ENCODE measurements at regions not wholly inside any gene's neighbourhood (a gene's known extent, or its start where the extent isn't known, plus 50 kb on each side); places are given as distances from the start of the nearest gene placed in this dataset.

DNA sequence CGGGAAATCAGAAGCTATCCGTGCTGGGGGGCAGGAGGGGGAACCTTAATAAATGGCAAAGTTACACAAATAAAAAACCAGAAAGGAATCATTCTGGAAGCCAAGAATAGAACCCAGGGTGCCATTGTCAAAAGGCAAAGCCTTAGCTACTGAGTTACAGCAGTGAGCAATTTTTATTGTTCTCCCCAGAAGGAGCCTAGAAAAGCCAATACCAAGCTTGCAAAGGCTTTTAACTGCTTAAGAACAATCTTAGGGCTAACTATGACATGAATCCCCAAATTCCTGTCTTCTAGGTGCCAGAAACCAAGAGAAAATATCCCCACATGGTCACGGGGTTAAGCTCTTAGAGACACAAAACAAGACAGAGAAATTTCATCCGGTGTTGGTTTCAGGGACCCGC lies 482.7 kb downstream of the CCSER2 start:
- no peak for DNase-seq (ENCODE audit: insufficient read length, low spot score)
- FAIRE-seq = no peak
- TF ChIP-seq, protein P1, sequence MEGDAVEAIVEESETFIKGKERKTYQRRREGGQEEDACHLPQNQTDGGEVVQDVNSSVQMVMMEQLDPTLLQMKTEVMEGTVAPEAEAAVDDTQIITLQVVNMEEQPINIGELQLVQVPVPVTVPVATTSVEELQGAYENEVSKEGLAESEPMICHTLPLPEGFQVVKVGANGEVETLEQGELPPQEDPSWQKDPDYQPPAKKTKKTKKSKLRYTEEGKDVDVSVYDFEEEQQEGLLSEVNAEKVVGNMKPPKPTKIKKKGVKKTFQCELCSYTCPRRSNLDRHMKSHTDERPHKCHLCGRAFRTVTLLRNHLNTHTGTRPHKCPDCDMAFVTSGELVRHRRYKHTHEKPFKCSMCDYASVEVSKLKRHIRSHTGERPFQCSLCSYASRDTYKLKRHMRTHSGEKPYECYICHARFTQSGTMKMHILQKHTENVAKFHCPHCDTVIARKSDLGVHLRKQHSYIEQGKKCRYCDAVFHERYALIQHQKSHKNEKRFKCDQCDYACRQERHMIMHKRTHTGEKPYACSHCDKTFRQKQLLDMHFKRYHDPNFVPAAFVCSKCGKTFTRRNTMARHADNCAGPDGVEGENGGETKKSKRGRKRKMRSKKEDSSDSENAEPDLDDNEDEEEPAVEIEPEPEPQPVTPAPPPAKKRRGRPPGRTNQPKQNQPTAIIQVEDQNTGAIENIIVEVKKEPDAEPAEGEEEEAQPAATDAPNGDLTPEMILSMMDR (IDR thresholded peaks at IDR 0.05; ENCODE audit: insufficient read depth, missing control alignments) = no peak

DNA sequence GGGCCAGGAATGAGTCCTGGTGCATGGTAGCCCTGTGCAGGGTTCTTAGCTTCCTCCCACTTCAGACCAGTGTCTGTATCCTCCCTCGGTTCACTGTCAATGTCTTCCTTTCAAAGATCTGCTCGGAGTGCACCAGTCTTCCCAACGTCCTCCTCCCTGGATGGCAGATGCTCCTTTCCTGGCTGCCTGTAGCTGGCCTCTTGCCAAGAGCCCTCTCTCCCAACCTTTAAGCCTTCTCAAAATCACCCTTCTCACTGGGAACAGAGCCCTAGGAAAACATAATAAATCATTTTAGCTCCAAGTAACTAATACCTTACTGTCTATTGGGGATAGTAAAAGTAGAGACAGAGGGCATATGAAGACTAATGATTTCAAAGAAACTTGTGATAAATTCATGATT lies 490.6 kb downstream of the CCSER2 start:
- DNase-seq (ENCODE audit: insufficient read length, low spot score) (no peak), FAIRE-seq (no peak)
- TF ChIP-seq, protein P1 (IDR thresholded peaks at IDR 0.05; ENCODE audit: insufficient read depth, missing control alignments) = no peak

DNA sequence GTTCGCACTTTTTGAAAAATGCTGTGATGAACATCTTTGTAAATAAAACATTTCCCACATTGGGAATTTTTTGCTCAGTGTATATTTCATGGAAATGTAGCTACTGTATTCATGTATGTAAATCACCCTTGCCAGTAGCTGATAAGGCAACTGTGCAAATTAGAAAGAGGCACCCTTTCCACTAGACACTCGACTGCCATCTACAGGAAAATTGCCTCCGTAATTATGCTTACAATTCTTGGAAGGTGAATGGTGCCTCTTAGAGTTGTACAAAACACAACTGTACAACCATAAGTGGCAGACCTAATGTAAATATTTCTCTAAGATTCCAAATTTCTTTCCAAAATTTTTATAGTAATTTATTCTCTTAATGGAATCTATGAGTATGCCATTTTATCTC lies 491.7 kb downstream of the CCSER2 start:
- no peak for FAIRE-seq
- TF ChIP-seq, protein P1 (IDR thresholded peaks at IDR 0.05; ENCODE audit: insufficient read depth, missing control alignments) = peak; percentile 63
- DNase-seq (ENCODE audit: insufficient read length, low spot score) = no peak

DNA sequence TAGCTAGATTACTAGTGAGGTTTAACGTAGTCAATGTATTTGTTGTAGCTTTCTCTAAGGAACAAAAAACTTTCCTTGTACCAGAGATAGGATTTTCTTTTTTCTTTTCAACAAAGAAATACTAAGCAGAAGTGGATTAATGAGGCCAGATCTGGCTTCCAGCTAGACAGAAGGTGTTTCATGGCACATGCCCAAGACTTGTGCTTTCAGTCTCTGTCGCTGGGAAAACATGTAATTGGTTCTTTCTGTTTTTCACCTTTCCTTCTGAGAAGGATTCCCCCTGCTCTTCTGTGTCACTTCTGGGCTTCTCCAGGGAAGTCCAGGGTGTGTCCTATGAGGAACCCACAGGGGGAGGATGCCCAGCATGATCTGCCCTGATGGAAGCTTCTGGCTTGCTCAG lies 492.2 kb downstream of the CCSER2 start:
- TF ChIP-seq, protein P1 (IDR thresholded peaks at IDR 0.05; ENCODE audit: insufficient read depth, missing control alignments) = no peak
- FAIRE-seq = no peak
- no peak for DNase-seq (ENCODE audit: insufficient read length, low spot score)

DNA sequence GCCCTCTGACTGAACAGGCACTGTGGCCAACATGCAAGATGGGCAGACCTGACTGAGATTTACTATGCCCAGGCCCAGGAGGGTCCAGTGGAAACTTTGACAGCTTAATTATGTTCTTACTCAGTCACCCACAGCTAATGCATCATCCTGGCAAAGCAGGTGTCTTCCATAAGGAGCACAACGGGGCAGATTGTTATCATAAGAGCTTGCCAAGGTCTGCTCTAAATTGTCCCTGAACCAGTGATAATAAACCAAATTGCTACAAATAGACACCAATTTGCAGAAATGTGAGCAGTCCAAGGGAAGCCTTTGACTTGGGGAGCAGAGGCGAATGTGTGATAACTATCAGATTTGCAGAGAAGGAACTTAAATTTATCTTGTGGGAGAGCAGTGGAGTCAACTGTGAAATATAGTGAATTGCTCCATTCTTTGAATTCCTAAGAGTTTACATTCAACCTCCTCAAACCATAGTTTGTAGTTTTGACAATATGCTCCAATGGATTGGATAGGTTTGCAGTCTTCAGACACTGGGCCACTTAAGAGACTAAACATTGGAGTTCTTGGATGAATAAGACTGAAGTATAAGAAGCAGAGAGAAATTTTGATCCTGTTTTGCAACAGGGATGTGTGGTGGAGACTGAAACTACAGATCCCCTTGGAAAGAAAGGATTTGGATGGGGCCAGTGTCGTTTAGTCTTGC lies 494.7 kb downstream of the CCSER2 start:
- FAIRE-seq = no peak
- DNase-seq (ENCODE audit: insufficient read length, low spot score) = no peak
- TF ChIP-seq, protein P1 (IDR thresholded peaks at IDR 0.05; ENCODE audit: insufficient read depth, missing control alignments) = no peak

DNA sequence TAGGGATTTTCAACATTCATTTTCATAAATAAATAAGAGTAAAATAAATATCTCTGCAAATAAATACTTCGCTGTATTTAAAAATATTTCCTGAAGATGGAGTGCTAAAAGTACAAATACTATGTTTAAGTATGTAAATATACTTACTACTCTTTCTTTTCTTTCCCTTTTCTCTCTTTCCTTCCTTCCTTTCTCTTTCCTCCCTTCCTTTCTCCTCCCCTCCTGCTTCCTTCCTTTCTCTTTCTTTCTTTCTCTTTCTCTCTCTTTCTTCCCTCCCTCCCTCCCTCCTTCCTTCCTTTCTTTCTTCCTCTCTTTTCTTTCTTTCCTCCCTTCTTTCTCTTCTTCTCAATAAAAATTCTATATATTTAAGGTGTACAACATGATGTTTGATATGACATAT lies 496.1 kb downstream of the CCSER2 start:
- DNase-seq (ENCODE audit: insufficient read length, low spot score) (no peak), FAIRE-seq (no peak)
- TF ChIP-seq, protein P1 (IDR thresholded peaks at IDR 0.05; ENCODE audit: insufficient read depth, missing control alignments) = no peak

DNA sequence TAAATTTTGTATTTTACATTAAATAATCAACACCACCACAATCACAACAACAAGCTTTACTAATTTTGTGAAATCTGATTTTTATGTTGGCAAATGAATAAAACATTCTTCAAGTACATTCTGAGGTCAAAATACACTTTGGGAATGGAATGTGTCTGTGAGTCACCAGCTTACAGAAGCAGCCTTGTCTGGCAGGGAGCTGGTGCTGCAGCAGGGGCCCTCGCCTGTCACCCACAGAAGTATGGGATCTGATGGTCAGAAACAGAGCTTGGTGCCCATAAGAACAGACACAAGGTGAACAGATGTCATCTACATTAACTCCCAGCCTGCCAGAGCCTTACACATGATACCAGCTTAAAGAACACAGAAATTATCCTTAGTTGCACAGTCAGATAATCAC lies 496.9 kb downstream of the CCSER2 start:
- FAIRE-seq (no peak), DNase-seq (ENCODE audit: insufficient read length, low spot score) (no peak)
- TF ChIP-seq, protein P1 (IDR thresholded peaks at IDR 0.05; ENCODE audit: insufficient read depth, missing control alignments) = no peak
